Endodermal cell (in vitro differentiated cells): ENCODE measurements at regions not wholly inside any gene's neighbourhood (a gene's known extent, or its start where the extent isn't known, plus 50 kb on each side); places are given as distances from the start of the nearest gene placed in this dataset.

Experiments used
- DNase-seq: peaks from one replicate; pipeline ENCODE4 v3.0.0-alpha.2; 2017
- H3K27ac ChIP-seq: 2 replicates; pipeline ENCODE4 v1.5.1; 2013; ENCODE audit warnings: mild to moderate bottlenecking, low read depth, low read length, moderate library complexity
- H3K27me3 ChIP-seq: 2 replicates; pipeline ENCODE4 v1.6.1; 2013; ENCODE audit warnings: mild to moderate bottlenecking, low read length, moderate library complexity; ENCODE audit not compliant: insufficient read depth, control insufficient read depth, poor library complexity, severe bottlenecking
- H3K36me3 ChIP-seq: 2 replicates; pipeline ENCODE4 v1.7.0; 2013; ENCODE audit warnings: mild to moderate bottlenecking, low read length, moderate library complexity; ENCODE audit not compliant: control insufficient read depth, insufficient read depth
- H3K4me1 ChIP-seq: one replicate; pipeline ENCODE4 v1.7.0; 2013; ENCODE audit warnings: low read length; ENCODE audit not compliant: control insufficient read depth, insufficient read depth
- H3K4me3 ChIP-seq: 2 replicates; pipeline ENCODE4 v1.5.1; 2013; ENCODE audit warnings: mild to moderate bottlenecking, low read length, moderate library complexity
- H3K9ac ChIP-seq: 2 replicates; pipeline ENCODE4 v1.6.1; 2013; ENCODE audit warnings: mild to moderate bottlenecking, low read length, moderate library complexity; ENCODE audit not compliant: poor library complexity, severe bottlenecking; ENCODE audit errors: extremely low read depth
- H3K9me3 ChIP-seq: 2 replicates; pipeline ENCODE4 v1.6.1; 2013; ENCODE audit warnings: mild to moderate bottlenecking, low read length, moderate library complexity; ENCODE audit not compliant: control insufficient read depth
- H3K27ac Mint-ChIP-seq: 2 replicates; pipeline ENCODE4 v1.8.0; 2020; ENCODE audit warnings: mixed read lengths
- H3K27me3 Mint-ChIP-seq: 2 replicates; pipeline ENCODE4 v1.8.0; 2021; ENCODE audit warnings: mild to moderate bottlenecking, mixed read lengths; ENCODE audit not compliant: insufficient read depth
- H3K36me3 Mint-ChIP-seq: 2 replicates; pipeline ENCODE4 v1.8.0; 2020; ENCODE audit warnings: low read depth, mixed read lengths
- H3K4me1 Mint-ChIP-seq: 2 replicates; pipeline ENCODE4 v1.8.0; 2020; ENCODE audit warnings: mixed read lengths
- H3K4me3 Mint-ChIP-seq: 2 replicates; pipeline ENCODE4 v1.8.0; 2020; ENCODE audit warnings: mild to moderate bottlenecking, moderate library complexity, mixed read lengths
- H3K9me3 Mint-ChIP-seq: 2 replicates; pipeline ENCODE4 v1.8.0; 2020; ENCODE audit warnings: mild to moderate bottlenecking, mixed read lengths
- WGBS, 2 experiments: methylation state at CpG; one replicate each; pipeline versions ENCODE4 v1.1.5 to v1.1.7; 2013; ENCODE audit warnings: missing lambda C conversion rate in 2 of 2, mixed read lengths in 1 of 2; ENCODE audit not compliant: insufficient coverage in 1 of 2, insufficient read length in 1 of 2; 5-methylcytosine and 5-hydroxymethylcytosine counted together
- TF ChIP-seq, protein P1 (sequence below): fragments of 200-600 bp; sonication (generic); conservative IDR thresholded peaks from 2 replicates; pipeline ENCODE4 v1.5.0; 2021; ENCODE audit warnings: antibody characterized with exemption, mild to moderate bottlenecking

DNA sequence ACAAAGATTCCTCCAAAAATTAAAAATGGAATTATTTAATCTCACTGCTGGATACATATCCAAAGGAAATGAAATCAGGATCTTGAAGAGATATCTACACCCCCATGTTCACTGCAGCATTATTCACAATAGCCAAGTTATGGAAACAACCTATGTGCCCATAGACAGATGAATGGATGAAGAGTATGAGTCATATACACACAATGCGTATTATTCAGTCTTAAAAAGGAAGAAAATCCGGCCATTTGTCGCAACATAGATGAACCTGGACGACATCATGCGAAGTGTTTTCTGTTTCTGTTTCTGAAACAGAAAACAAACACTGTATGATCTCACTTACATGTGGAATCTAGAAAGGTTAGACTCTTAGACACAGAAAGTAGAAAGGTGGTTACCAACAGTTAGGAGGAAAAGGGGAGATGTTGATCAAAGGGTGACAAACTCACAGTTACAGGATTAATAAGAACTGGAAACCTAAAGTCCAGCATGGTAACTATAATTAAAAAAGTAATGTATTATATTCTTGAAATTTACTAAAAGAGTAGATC is 87.8 kb upstream of the ERBB4 start:
- no peak overlapping the region for H3K27ac Mint-ChIP-seq
- H3K27me3 Mint-ChIP-seq, result no peaks in the 10 kb centered on the region
- Histone ChIP-seq H3K4me1 (no peaks in the 10 kb centered on the region), H3K9me3 (no peaks in the 10 kb centered on the region), H3K27ac (no peak overlapping the region), H3K9ac (no peak overlapping the region), H3K36me3 (no peaks in the 10 kb centered on the region), H3K4me3 (no peak overlapping the region), H3K27me3 (no peaks in the 10 kb centered on the region)
- DNase-seq, result no peak
- 89 to 95% methylated on average over 5 of the region's 5 CpGs for WGBS, 2 experiments
- no peak overlapping the region for H3K4me3 Mint-ChIP-seq
- H3K4me1 Mint-ChIP-seq, result no peaks in the 10 kb centered on the region
- H3K36me3 Mint-ChIP-seq, result no peaks in the 10 kb centered on the region
- H3K9me3 Mint-ChIP-seq, result no peaks in the 10 kb centered on the region
- TF ChIP-seq, protein P1, sequence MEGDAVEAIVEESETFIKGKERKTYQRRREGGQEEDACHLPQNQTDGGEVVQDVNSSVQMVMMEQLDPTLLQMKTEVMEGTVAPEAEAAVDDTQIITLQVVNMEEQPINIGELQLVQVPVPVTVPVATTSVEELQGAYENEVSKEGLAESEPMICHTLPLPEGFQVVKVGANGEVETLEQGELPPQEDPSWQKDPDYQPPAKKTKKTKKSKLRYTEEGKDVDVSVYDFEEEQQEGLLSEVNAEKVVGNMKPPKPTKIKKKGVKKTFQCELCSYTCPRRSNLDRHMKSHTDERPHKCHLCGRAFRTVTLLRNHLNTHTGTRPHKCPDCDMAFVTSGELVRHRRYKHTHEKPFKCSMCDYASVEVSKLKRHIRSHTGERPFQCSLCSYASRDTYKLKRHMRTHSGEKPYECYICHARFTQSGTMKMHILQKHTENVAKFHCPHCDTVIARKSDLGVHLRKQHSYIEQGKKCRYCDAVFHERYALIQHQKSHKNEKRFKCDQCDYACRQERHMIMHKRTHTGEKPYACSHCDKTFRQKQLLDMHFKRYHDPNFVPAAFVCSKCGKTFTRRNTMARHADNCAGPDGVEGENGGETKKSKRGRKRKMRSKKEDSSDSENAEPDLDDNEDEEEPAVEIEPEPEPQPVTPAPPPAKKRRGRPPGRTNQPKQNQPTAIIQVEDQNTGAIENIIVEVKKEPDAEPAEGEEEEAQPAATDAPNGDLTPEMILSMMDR, result no peak

DNA sequence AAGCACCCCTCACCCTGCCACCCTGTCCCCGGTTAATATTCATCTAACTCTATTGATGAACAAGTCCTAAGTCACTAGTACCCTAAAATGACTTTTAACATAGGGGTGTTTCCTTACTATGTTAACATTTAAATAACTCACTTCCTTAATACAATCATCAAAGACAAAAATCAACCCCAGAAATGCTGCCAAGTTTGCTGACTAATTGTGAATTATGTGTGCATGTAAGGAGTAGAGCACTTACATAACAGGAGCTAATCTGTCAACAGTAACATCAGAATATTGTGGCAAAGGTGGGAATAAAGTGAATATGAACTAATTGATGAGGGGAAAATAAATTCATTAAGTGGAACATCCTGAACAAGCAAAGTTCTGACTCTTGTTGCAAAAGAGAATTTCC is 81.4 kb upstream of the ERBB4 start:
- H3K36me3 Mint-ChIP-seq, result no peaks in the 10 kb centered on the region
- no peak overlapping the region for H3K4me3 Mint-ChIP-seq
- Histone ChIP-seq H3K4me1 (no peaks in the 10 kb centered on the region), H3K27me3 (no peaks in the 10 kb centered on the region), H3K4me3 (no peak overlapping the region), H3K9me3 (no peaks in the 10 kb centered on the region), H3K9ac (no peak overlapping the region), H3K27ac (no peak overlapping the region), H3K36me3 (no peaks in the 10 kb centered on the region)
- H3K9me3 Mint-ChIP-seq, result no peaks in the 10 kb centered on the region
- DNase-seq, result no peak
- no peak overlapping the region for H3K27ac Mint-ChIP-seq
- WGBS, 2 experiments, result 95% methylated on average over 1 of the region's 1 CpG; no CpG with 5 or more reads in 1 of the 2 experiments
- H3K27me3 Mint-ChIP-seq, result no peaks in the 10 kb centered on the region
- TF ChIP-seq, protein P1, result no peak
- no peaks in the 10 kb centered on the region for H3K4me1 Mint-ChIP-seq

DNA sequence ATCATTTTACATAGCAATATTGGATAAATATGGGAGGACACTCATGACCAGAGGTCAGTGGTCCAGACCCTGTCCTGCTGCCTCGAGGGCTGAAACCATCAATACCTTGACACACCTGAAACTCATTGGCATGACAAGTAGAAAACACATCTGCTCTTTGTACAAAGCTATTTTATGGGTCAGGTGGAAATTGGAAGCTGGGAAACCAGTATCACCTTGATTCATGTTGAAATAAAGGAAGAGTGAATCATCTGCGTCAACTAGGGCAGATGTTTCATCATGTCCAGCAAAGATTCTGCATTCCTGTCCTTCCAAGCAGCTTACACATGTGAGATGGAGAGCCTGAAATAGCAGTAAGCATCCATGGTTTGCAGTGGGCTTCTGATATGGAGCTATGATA is 80.0 kb upstream of the ERBB4 start:
- no peak overlapping the region for H3K9ac ChIP-seq
- WGBS, 2 experiments, result 79 to 100% methylated on average over 1 to 2 of the region's 2 CpGs
- DNase-seq, result no peak
- H3K27ac ChIP-seq, result no peak overlapping the region
- H3K9me3 ChIP-seq, result no peaks in the 10 kb centered on the region
- H3K36me3 Mint-ChIP-seq, result no peaks in the 10 kb centered on the region
- no peaks in the 10 kb centered on the region for H3K27me3 Mint-ChIP-seq
- H3K4me3 Mint-ChIP-seq, result no peak overlapping the region
- H3K9me3 Mint-ChIP-seq, result no peaks in the 10 kb centered on the region
- H3K4me1 Mint-ChIP-seq, result no peaks in the 10 kb centered on the region
- H3K4me1 ChIP-seq, result no peaks in the 10 kb centered on the region
- TF ChIP-seq, protein P1, result no peak
- no peak overlapping the region for H3K4me3 ChIP-seq
- no peak overlapping the region for H3K27ac Mint-ChIP-seq
- H3K36me3 ChIP-seq, result no peaks in the 10 kb centered on the region
- no peaks in the 10 kb centered on the region for H3K27me3 ChIP-seq
